ENCODE measurements at regions not wholly inside any gene's neighbourhood (a gene's known extent, or its start where the extent isn't known, plus 50 kb on each side); places are given as distances from the start of the nearest gene placed in this dataset.

- TF ChIP-seq CTCF (IDR thresholded peaks at IDR 0.05; ENCODE audit: unreplicated experiment in 3 of 3) = no peak
- Mint-ChIP-seq H3K27me3 (ENCODE audit: low read depth) (no peaks in the 10 kb centered on the region), H3K4me1 (no peaks in the 10 kb centered on the region), H3K36me3 (ENCODE audit: low read depth) (no peaks in the 10 kb centered on the region), H3K9me3 (no peaks in the 10 kb centered on the region), H3K4me3 (no peak overlapping the region), H3K27ac (no peak overlapping the region)
Observed at GRCh38 chr11:90803831-90804230, 581.0 kb upstream of the CHORDC1 start.

GRCh38 chr11:90803366-90803765 lies 580.5 kb upstream of the CHORDC1 start:
- no peak overlapping the region for H3K4me3 Mint-ChIP-seq
- H3K9me3 Mint-ChIP-seq = no peaks in the 10 kb centered on the region
- no peaks in the 10 kb centered on the region for H3K4me1 Mint-ChIP-seq
- no peak overlapping the region for H3K27ac Mint-ChIP-seq
- H3K27me3 Mint-ChIP-seq (ENCODE audit: low read depth) = no peaks in the 10 kb centered on the region
- no peak for TF ChIP-seq CTCF (IDR thresholded peaks at IDR 0.05; ENCODE audit: unreplicated experiment in 3 of 3)
- H3K36me3 Mint-ChIP-seq (ENCODE audit: low read depth) = no peaks in the 10 kb centered on the region

GRCh38 chr11:90798769-90799168 lies 575.9 kb upstream of the CHORDC1 start:
- H3K4me3 Mint-ChIP-seq = no peak overlapping the region
- H3K4me1 Mint-ChIP-seq = no peaks in the 10 kb centered on the region
- TF ChIP-seq CTCF (IDR thresholded peaks at IDR 0.05; ENCODE audit: unreplicated experiment in 3 of 3) = no peak
- H3K27me3 Mint-ChIP-seq (ENCODE audit: low read depth) = no peaks in the 10 kb centered on the region
- no peaks in the 10 kb centered on the region for H3K36me3 Mint-ChIP-seq (ENCODE audit: low read depth)
- no peaks in the 10 kb centered on the region for H3K9me3 Mint-ChIP-seq
- H3K27ac Mint-ChIP-seq = no peak overlapping the region

- H3K27ac Mint-ChIP-seq = no peak overlapping the region
- no peaks in the 10 kb centered on the region for H3K36me3 Mint-ChIP-seq (ENCODE audit: low read depth)
- no peaks in the 10 kb centered on the region for H3K27me3 Mint-ChIP-seq (ENCODE audit: low read depth)
- peaks cover 6% of the 10 kb centered on the region for H3K4me1 Mint-ChIP-seq
- no peaks in the 10 kb centered on the region for H3K9me3 Mint-ChIP-seq
- H3K4me3 Mint-ChIP-seq = no peak overlapping the region
- no peak for TF ChIP-seq CTCF (IDR thresholded peaks at IDR 0.05; ENCODE audit: unreplicated experiment in 3 of 3)
Observed at GRCh38 chr11:90795746-90796145, 572.9 kb upstream of the CHORDC1 start.

GRCh38 chr11:90788961-90789360 lies 566.1 kb upstream of the CHORDC1 start:
- H3K36me3 Mint-ChIP-seq (ENCODE audit: low read depth) = peaks cover 3% of the 10 kb centered on the region
- H3K9me3 Mint-ChIP-seq = peaks cover 25% of the 10 kb centered on the region
- no peak overlapping the region for H3K4me3 Mint-ChIP-seq
- no peak overlapping the region for H3K27ac Mint-ChIP-seq
- H3K4me1 Mint-ChIP-seq = peaks cover 6% of the 10 kb centered on the region
- H3K27me3 Mint-ChIP-seq (ENCODE audit: low read depth) = no peaks in the 10 kb centered on the region
- TF ChIP-seq CTCF (IDR thresholded peaks at IDR 0.05; ENCODE audit: unreplicated experiment in 3 of 3) = no peak

- Mint-ChIP-seq H3K4me3 (no peak overlapping the region), H3K4me1 (no peaks in the 10 kb centered on the region), H3K27me3 (ENCODE audit: low read depth) (no peaks in the 10 kb centered on the region), H3K27ac (no peak overlapping the region), H3K9me3 (peaks cover 15% of the 10 kb centered on the region), H3K36me3 (ENCODE audit: low read depth) (peaks cover 3% of the 10 kb centered on the region)
- no peak for TF ChIP-seq CTCF (IDR thresholded peaks at IDR 0.05; ENCODE audit: unreplicated experiment in 3 of 3)
Observed at GRCh38 chr11:90784241-90784814, 561.5 kb upstream of the CHORDC1 start.

Measured in nephron (organoid).